ENCODE measurements at regions not wholly inside any gene's neighbourhood (a gene's known extent, or its start where the extent isn't known, plus 50 kb on each side); places are given as distances from the start of the nearest gene placed in this dataset.

DNA sequence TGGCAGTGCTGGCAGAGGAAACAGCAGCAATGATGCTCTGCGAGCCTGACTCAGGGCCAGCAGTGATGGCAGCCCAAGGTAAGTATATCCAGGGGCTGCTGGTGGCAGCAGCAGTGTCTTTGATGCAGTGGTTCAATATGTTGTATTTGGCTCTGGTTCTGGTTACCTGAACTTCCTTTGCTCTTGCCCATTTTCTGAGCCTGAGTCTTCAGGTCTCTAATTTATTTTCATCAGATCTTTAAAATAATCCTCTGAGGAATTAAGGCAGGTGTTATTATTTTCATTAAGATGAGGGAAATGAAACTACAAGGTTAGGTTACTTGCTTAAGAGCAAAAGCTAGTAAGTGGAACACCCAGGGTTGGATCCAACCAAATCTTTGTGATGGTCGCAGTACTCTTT is 102.8 kb upstream of the BMP2K start (continued):
- TF ChIP-seq, protein P1, sequence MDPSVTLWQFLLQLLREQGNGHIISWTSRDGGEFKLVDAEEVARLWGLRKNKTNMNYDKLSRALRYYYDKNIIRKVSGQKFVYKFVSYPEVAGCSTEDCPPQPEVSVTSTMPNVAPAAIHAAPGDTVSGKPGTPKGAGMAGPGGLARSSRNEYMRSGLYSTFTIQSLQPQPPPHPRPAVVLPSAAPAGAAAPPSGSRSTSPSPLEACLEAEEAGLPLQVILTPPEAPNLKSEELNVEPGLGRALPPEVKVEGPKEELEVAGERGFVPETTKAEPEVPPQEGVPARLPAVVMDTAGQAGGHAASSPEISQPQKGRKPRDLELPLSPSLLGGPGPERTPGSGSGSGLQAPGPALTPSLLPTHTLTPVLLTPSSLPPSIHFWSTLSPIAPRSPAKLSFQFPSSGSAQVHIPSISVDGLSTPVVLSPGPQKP (IDR thresholded peaks at IDR 0.05; ENCODE audit: low read depth, low read length), result no peak
- TF ChIP-seq EP300 (IDR thresholded peaks at IDR 0.05), result no peak

DNA sequence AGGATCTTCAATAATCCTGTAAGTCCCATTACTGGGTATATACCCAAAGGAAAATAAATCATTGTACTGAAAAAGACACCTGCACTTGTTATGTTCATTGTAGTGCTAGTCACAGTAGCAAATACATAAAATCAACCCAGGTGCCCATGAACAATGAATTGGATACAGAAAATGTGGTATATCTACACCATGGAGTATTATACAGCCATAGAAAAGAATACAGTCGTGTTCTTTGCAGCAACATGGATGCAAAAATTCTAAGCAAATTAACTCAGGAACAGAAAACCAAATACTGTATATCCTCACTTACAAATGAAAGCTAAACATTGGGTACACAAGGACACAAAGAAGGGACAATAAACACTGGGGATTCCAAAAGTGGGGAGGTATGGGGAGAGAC is 100.8 kb upstream of the BMP2K start:
- Histone ChIP-seq H3K9me3 (no peaks in the 10 kb centered on the region), H3K27ac (no peak overlapping the region), H3K4me2 (no peak overlapping the region), H3K4me3 (no peak overlapping the region), H3K4me1 (no peaks in the 10 kb centered on the region)
- DNase-seq (ENCODE audit: low read depth in 1 of 2, low spot score in 1 of 2) (no peak), ATAC-seq (no peak), FAIRE-seq (no peak)
- 10% methylated on average over 1 of the region's 1 CpG for WGBS (ENCODE audit: missing lambda C conversion rate)
- ChIA-PET POLR2A (no interaction called here), CTCF (interaction anchor here (1.1 kb wide), 1 partner anchor 31 kb away, joined by 3 read pairs; no protein-coding TSS in a partner anchor)
- no peak for TF ChIP-seq ZFP36 (IDR thresholded peaks at IDR 0.05; ENCODE audit: borderline replicate concordance, partially characterized antibody)
- TF ChIP-seq, protein P2, sequence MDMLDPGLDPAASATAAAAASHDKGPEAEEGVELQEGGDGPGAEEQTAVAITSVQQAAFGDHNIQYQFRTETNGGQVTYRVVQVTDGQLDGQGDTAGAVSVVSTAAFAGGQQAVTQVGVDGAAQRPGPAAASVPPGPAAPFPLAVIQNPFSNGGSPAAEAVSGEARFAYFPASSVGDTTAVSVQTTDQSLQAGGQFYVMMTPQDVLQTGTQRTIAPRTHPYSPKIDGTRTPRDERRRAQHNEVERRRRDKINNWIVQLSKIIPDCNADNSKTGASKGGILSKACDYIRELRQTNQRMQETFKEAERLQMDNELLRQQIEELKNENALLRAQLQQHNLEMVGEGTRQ (IDR thresholded peaks at IDR 0.05), result no peak
- TF ChIP-seq JUNB (IDR thresholded peaks at IDR 0.05), result no peak
- no peak for TF ChIP-seq RAD21 (conservative IDR thresholded peaks at IDR 0.05 in 1 of 2, IDR thresholded peaks at IDR 0.05 in 1 of 2)
- TF ChIP-seq RFX5 (IDR thresholded peaks at IDR 0.05), result no peak
- no peak for TF ChIP-seq KDM1A (IDR thresholded peaks at IDR 0.05; ENCODE audit: low read depth)
- TF ChIP-seq MYC (IDR thresholded peaks at IDR 0.05; ENCODE audit: borderline replicate concordance, low read length), result no peak
- no peak for TF ChIP-seq HOXB13 (CRISPR knock-in tag; IDR thresholded peaks at IDR 0.05; ENCODE audit: low read depth)
- TF ChIP-seq, protein P3, sequence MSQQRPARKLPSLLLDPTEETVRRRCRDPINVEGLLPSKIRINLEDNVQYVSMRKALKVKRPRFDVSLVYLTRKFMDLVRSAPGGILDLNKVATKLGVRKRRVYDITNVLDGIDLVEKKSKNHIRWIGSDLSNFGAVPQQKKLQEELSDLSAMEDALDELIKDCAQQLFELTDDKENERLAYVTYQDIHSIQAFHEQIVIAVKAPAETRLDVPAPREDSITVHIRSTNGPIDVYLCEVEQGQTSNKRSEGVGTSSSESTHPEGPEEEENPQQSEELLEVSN (IDR thresholded peaks at IDR 0.05; ENCODE audit: borderline replicate concordance, low read depth), result no peak
- no peak for TF ChIP-seq JUN (IDR thresholded peaks at IDR 0.05)
- no peak for TF ChIP-seq HOXB5 (CRISPR knock-in tag; IDR thresholded peaks at IDR 0.05)
- TF ChIP-seq TP53 (CRISPR knock-in tag; IDR thresholded peaks at IDR 0.05), result no peak
- TF ChIP-seq CHD4 (IDR thresholded peaks at IDR 0.05; ENCODE audit: borderline replicate concordance), result no peak
- TF ChIP-seq, protein P4, sequence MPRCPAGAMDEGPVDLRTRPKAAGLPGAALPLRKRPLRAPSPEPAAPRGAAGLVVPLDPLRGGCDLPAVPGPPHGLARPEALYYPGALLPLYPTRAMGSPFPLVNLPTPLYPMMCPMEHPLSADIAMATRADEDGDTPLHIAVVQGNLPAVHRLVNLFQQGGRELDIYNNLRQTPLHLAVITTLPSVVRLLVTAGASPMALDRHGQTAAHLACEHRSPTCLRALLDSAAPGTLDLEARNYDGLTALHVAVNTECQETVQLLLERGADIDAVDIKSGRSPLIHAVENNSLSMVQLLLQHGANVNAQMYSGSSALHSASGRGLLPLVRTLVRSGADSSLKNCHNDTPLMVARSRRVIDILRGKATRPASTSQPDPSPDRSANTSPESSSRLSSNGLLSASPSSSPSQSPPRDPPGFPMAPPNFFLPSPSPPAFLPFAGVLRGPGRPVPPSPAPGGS (IDR thresholded peaks at IDR 0.05), result no peak
- no peak for TF ChIP-seq HOXA7 (CRISPR knock-in tag; IDR thresholded peaks at IDR 0.05)

DNA sequence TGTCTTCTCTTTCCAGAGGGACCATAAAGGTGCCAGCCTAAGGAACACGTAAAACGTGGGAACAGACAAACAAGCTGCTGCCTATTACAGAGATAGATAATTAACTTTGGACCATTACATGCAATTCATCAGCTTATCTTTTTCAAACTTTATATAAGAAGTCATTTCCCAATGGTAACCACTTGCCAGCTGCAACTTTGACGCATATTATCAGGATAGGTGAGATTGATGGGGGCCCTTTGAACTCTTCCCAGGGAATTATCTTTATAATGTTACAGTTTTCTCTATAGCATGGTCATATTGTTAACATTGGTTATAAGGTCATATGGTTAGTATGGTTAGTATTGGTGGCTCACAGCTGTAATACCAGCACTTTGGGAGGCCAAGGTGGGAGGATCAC is 94.1 kb upstream of the BMP2K start:
- H3K4me1 ChIP-seq, result peaks cover 13% of the 10 kb centered on the region; the same call in 2 of the 3 replicates
- ChIA-PET CTCF (interaction anchor here (1.5 kb wide), 1 partner anchor 11 kb away, joined by 3 read pairs; no protein-coding TSS in a partner anchor), POLR2A (interaction anchor here (0.6 to 0.7 kb wide), 2 partner anchors 69 to 75 kb away, joined by 3 to 4 read pairs; no protein-coding TSS in a partner anchor)
- 96% methylated on average over 3 of the region's 3 CpGs for WGBS (ENCODE audit: missing lambda C conversion rate)
- H3K4me3 ChIP-seq, result no peak overlapping the region
- no peak for ATAC-seq
- H3K27ac ChIP-seq, result no peak overlapping the region
- TF ChIP-seq CBX8 (IDR thresholded peaks at IDR 0.05) (no peak), FOSL2 (IDR thresholded peaks at IDR 0.05) (no peak), FOSL2 (CRISPR knock-in tag; IDR thresholded peaks at IDR 0.05) (no peak), ZFP36 (IDR thresholded peaks at IDR 0.05; ENCODE audit: borderline replicate concordance, partially characterized antibody) (no peak), MAZ (IDR thresholded peaks at IDR 0.05; ENCODE audit: borderline replicate concordance, low read depth, low read length) (no peak), GATA3 (IDR thresholded peaks at IDR 0.05; ENCODE audit: borderline replicate concordance) (no peak), TP53 (CRISPR knock-in tag; IDR thresholded peaks at IDR 0.05) (no peak)
- TF ChIP-seq, protein P2 (IDR thresholded peaks at IDR 0.05), result no peak
- TF ChIP-seq, protein P5, sequence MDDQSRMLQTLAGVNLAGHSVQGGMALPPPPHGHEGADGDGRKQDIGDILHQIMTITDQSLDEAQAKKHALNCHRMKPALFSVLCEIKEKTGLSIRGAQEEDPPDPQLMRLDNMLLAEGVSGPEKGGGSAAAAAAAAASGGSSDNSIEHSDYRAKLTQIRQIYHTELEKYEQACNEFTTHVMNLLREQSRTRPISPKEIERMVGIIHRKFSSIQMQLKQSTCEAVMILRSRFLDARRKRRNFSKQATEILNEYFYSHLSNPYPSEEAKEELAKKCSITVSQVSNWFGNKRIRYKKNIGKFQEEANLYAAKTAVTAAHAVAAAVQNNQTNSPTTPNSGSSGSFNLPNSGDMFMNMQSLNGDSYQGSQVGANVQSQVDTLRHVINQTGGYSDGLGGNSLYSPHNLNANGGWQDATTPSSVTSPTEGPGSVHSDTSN (IDR thresholded peaks at IDR 0.05), result no peak
- TF ChIP-seq, protein P6, sequence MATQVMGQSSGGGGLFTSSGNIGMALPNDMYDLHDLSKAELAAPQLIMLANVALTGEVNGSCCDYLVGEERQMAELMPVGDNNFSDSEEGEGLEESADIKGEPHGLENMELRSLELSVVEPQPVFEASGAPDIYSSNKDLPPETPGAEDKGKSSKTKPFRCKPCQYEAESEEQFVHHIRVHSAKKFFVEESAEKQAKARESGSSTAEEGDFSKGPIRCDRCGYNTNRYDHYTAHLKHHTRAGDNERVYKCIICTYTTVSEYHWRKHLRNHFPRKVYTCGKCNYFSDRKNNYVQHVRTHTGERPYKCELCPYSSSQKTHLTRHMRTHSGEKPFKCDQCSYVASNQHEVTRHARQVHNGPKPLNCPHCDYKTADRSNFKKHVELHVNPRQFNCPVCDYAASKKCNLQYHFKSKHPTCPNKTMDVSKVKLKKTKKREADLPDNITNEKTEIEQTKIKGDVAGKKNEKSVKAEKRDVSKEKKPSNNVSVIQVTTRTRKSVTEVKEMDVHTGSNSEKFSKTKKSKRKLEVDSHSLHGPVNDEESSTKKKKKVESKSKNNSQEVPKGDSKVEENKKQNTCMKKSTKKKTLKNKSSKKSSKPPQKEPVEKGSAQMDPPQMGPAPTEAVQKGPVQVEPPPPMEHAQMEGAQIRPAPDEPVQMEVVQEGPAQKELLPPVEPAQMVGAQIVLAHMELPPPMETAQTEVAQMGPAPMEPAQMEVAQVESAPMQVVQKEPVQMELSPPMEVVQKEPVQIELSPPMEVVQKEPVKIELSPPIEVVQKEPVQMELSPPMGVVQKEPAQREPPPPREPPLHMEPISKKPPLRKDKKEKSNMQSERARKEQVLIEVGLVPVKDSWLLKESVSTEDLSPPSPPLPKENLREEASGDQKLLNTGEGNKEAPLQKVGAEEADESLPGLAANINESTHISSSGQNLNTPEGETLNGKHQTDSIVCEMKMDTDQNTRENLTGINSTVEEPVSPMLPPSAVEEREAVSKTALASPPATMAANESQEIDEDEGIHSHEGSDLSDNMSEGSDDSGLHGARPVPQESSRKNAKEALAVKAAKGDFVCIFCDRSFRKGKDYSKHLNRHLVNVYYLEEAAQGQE (IDR thresholded peaks at IDR 0.05), result no peak
- no peak for FAIRE-seq
- no peak overlapping the region for H3K4me2 ChIP-seq
- H3K9me3 ChIP-seq, result no peaks in the 10 kb centered on the region
- DNase-seq (ENCODE audit: low read depth in 1 of 2, low spot score in 1 of 2), result no peak
